ENCODE measurements at regions not wholly inside any gene's neighbourhood (a gene's known extent, or its start where the extent isn't known, plus 50 kb on each side); places are given as distances from the start of the nearest gene placed in this dataset.

DNA sequence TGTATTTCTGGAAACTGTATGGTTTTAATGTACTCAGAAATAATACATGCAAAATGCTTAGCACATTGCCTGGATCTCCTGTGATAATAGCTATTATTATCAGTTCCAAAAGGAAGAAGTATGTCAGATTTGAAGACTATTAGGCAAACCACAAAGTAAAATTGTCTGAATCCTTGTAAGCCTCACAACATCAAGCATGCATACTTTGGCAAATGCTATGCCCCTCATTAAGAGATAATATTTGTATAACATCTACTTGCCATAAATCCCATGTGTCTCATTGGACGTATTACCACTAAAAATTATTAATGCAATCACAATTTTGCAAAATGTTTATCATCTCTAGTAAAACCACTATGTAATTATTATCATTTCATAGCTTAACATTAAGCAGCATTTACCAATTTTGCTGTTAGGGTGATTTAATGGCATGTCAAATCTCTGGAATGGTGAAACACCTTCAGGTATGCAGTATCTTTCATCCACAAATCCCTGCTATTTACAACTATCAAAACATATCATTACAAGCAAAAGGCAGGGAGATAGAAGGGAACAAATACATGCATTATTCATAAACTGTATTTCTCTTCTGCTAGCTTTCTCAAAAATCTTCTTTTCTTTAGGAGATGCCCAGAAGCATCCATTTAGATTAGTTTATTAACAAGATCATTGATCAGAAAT, 974.6 kb upstream of the RAG2 start:
- TF ChIP-seq NR2C2 (CRISPR knock-in tag; IDR thresholded peaks at IDR 0.05), result no peak
- no peak for TF ChIP-seq CREM (CRISPR knock-in tag; IDR thresholded peaks at IDR 0.05)
- TF ChIP-seq, protein P1, sequence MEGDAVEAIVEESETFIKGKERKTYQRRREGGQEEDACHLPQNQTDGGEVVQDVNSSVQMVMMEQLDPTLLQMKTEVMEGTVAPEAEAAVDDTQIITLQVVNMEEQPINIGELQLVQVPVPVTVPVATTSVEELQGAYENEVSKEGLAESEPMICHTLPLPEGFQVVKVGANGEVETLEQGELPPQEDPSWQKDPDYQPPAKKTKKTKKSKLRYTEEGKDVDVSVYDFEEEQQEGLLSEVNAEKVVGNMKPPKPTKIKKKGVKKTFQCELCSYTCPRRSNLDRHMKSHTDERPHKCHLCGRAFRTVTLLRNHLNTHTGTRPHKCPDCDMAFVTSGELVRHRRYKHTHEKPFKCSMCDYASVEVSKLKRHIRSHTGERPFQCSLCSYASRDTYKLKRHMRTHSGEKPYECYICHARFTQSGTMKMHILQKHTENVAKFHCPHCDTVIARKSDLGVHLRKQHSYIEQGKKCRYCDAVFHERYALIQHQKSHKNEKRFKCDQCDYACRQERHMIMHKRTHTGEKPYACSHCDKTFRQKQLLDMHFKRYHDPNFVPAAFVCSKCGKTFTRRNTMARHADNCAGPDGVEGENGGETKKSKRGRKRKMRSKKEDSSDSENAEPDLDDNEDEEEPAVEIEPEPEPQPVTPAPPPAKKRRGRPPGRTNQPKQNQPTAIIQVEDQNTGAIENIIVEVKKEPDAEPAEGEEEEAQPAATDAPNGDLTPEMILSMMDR (IDR thresholded peaks at IDR 0.05), result no peak
- TF ChIP-seq, protein P2, sequence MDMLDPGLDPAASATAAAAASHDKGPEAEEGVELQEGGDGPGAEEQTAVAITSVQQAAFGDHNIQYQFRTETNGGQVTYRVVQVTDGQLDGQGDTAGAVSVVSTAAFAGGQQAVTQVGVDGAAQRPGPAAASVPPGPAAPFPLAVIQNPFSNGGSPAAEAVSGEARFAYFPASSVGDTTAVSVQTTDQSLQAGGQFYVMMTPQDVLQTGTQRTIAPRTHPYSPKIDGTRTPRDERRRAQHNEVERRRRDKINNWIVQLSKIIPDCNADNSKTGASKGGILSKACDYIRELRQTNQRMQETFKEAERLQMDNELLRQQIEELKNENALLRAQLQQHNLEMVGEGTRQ (CRISPR knock-in tag; IDR thresholded peaks at IDR 0.05), result no peak

Data from WTC11 (cell line).